Fibroblast of skin of back (primary cell): ENCODE measurements at regions not wholly inside any gene's neighbourhood (a gene's known extent, or its start where the extent isn't known, plus 50 kb on each side); places are given as distances from the start of the nearest gene placed in this dataset.

Experiments
- DNase-seq: peaks from one replicate; pipeline ENCODE4 v3.0.0-alpha.2; 2013

DNA sequence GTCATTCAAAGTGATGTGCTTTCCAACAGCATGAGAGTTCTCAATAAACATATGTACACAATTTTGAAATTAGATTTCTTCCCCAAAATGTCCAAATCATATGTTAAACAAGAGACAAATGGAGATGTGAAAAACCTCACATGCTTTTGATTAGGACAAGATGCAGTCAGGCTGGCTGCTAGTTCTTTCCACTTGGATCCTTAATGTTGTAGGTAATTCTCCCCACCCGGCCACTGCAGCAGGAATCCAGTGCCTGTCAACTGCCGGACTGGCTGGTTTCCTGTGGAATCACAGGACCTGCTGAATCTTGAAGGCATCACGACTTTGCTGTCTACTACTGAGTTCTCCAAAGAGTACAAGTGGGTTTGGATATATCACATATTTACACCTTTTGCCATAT, 138.6 kb upstream of the AKR1E2 start:
- no peak for DNase-seq

DNA sequence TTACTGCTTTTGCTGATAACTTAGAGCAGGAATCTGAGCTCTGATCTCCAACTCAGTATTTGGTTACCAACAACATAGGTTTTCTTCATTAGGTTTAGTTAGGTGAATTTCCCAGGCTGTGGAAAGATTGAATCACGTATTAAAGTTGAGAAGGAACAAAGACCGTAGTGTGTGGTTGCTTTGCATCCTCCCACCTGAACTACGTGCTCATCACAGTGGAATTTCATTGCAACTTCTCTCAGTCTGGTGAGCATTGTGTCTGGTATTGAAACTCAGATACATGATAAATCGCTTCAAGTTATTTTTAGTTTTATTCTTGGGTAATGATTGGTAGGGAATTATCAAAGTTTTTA, 139.4 kb upstream of the AKR1E2 start:
- peak; percentile 51 for DNase-seq

DNA sequence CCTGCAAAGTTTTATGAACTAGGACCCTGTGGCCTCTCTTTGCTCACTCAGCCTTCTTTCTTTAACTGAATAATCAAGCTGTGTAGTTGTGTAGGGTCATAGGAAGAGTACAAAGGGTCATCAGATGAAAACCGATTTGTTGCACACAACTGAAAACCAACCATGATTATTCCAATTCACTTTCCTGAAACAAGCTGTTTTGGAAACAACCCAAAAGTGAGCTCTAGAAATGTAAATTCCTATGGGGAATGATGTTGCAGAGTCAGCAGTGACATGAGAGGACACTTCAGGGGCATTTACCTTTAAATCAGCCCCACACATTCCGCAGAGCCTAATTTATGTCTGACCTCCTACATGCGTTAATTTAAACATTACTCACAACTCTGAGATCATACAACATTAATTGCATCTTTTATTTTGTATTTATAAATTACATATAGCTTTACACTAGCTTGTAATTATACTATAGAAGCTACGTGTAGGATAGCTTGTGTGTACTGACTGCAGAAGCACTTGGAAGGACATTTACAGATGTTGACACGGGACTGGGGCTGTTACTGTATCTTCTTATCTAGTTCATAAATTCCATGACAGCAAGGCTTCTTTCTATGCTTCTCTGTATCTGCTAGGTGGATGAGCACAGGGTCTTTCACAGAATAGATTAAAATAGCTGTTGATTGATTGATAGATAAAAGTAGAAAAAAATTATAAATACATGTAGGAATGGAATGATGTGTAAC, 139.9 kb upstream of the AKR1E2 start:
- no peak for DNase-seq

DNA sequence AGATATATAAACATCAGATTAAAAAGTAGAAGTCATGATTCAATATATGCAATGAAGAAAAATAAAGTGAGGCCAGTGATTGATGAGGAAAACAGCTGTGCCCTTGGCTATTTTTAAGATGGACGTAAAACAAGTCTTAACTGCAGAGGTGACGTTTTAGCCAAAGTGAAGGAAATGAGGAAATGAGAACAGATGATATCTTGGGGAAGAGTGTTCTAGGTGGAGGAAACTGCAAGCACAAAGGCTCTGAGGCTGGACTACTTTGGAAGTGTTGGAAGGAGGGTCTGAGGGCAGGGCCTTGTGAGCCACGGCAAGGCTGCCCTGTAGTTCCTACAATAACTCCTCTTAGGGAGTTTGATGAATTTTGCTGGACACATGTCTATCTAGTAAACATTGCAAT, 140.5 kb upstream of the AKR1E2 start:
- DNase-seq = no peak

DNA sequence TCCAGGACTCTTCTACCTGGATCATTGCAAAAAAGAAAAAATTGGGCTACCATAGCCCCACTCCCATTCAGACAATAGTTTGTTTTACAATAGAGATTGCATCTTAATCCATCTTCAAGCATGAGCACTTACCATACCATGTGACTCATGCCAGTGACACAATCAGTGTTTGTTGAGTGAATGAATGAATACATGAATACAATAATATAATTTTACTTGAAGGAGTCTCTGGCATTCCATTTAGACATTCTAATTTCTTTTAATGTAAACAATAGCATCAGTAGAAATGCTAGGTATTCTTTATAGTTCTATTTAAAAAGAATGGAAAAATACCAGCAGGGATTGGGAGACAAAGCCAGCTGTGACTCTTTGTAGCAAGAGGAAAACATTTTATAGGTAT, 141.6 kb upstream of the AKR1E2 start:
- DNase-seq = peak; percentile 62

DNA sequence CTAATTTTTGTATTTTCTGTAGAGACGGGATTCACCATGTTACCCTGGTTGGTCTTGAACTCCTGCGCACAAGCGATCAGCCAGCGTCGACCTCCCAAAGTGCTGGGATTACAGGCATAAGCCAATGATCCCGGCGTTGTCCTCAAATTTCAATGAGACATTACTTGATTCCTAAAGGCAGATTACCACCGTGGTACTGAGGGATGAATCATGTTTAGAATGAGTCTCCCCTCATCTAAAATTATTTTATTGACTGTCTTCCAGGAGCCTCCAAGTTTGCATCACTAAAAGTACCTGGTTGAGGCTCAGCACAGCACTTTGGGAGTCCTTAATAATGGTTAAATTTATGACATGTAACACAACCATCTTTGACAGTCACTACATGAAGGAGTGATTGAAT, 142.2 kb upstream of the AKR1E2 start:
- DNase-seq = no peak

DNA sequence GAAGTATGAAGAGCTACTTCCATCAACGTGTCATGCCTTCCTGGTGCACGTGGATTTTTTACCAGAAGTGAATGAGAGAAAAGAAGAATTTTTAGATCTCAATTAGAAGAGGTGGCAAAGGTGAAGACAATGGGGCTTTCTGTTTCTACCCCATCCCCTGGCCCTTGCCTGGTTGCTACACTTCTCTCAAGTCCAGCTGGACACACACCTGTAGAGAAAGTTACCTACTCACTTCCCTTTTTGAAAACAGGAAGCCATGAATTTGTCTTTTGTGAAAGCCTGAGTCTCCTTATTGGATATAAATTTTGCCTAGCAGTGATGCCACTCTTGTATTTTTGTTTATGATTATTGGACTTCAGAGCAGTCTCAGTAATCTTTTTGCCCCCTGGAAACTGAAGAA, 142.9 kb upstream of the AKR1E2 start:
- no peak for DNase-seq

DNA sequence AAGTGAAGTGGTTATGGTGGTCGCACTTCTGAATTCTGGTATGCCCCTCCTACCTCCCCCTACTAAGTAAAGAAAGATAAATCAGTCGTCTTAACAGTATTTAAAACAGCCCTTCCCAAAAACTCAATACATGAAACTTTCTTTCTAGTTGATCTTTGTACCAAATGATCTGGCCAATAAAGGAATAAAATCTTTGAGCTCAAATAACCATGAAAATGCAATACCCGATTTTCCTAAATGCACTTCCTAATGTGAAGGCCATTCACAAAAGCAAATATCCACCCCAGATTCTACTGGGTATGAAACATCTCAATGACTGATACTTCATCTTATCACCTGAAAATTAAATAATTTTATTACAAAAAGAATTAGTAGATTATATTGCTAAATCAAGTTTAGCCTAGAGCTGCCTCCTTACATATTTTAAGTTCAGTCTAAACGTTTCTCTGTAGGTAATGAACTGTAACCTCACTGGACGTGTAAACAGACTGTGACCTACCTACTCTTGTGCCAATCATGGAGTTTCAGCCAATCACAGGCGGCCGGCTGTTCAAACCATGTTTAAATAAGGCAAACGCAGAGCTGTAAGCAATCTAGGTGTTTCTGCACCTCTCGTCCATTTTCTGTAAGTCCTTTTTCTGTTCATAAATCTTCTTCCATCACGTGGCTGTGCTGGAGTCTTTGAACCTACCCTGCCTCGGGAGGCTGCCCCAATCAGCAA, 146.9 kb upstream of the AKR1E2 start:
- DNase-seq = no peak

DNA sequence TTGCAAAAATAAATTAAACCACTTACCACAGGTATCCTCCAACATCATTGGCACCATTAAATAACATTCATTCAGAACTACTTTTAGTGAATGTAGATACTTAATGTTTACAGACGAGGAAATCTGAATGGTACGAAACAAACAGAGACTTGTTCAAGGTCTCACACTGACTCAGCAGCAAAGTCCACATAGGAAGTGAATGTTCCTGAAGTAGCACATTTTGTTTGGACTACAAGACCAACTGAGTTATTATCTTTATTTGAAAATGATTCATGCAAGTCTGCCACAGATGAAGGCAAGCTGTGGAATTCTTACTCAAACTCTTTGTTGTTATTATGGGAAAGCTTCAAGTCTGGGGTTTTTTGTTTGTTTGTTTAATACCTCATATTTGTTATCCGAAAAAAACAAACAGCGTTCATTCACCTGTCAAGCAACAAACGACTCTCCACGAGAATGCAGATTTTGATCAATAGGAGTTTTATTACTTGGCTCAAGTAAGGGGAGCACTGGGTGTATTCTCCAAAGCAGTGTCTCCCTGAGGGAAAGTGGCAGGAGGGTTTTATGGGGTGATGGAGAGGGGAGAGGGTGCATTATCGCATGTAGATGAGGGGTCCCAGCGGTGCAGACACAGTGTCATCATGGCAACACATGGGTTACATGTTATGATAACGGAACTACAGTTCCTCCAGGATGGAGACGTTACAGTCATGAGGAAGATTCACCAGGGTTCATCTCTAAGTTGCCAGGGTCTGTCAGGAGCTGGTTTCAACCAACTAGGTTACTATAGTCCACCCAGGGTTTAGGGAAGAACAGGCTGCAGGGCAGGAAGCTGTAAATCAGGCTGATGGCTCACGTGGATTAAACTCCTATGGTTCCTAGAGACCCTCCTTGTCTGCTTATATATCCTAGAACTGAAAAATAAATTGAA, 147.7 kb upstream of the AKR1E2 start:
- peak; percentile 85 for DNase-seq

DNA sequence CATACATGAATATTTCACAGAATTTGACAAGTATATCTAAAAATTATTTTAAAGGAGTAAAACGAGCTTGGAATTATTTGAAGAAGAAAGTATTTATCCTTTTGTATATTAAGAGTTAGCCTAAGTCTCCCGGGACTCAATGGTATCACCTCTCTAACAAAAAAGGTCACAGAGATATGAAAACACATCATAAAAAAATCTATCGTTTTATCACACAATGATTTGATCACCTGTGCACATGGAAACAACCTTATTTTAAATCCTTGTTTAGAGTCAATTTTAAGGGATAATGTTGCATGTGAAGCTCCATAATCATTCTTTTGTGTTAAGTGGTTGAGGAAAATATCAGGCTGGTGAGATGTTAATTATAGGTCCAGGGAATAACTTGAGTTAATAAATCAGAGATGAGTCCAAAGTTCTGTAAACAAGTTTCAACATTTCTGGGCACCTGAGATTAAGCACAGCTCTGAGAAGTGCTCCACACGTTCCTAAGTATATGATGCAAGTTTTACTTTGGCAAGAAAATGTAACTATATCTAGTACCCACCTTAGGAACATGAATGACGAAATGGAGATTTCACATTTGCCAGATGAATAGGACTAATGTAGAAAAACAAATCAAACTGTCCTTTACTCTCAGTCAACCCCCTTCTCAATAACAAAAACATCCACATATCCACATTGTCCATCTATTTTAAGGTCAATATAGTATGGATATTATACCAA, 148.5 kb upstream of the AKR1E2 start:
- no peak for DNase-seq

DNA sequence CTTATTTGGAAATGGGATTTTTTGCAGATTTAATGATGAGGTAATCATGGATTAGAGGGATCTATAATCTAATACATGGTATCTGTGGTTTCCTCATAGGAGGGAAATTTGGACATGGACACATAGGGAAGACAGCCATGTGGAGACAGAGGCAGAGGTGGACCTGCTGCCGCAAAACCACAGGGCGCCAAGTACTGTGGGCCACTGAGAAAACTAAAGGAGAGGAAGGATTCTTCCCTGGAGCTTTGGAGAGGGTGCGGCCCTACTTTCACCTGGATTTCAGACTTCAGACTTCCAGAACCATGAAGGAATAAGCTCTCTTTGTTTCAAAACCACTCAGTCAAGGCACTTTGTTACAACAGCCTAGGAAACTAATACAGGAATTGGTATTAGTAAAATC, 149.4 kb upstream of the AKR1E2 start:
- no peak for DNase-seq

DNA sequence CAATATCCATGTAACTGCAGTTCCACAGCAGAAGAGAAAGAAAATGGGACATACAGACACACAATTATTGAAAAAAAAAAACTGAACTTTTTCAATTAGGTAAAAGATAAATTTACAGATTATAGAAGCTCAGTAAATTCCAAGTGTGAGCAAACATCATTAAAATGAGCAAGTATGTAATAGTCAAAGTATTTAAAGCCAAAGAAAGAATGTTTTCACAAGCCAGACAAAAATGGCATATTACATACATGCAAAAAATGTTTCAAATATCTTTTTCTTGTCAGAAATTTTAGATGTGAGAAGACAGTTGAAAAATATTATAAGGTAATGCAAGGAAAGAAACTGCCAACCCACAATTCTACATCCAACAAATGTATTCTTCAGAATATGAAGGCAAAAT, 150.2 kb upstream of the AKR1E2 start:
- DNase-seq = peak; percentile 50

DNA sequence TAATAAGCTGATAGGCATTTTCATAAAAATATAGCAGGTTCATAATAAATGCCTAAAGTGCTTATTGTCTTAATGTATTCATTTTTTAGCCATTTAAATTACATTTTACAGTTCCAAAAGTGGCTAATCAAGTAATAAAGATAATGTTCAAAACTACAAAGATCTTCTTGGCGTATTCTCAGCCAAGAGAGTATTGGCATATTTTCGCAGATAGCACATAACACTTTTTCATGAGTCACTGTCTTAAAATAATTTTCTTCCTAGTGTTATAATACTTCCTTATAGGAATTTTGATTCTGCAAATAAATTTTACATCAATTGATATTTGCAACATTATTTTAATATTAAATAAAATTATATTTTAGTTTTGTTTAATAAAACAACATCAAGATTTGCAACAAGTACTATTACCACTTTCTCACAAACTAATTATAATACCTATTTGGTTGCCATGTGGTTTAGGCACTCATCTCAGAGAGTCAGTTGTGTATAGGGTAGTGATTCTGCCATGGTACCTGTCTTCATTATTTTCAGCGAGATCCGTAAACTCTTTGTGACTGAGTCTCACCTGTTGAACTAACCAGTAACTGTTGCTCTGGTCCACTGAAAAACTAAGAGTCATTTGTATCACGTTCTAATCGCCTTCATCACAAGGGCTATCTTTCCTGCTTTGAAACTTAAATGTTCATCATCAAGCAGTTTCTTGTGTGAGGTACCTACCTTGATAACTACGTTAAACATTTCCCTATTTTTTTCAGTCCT, 152.5 kb upstream of the AKR1E2 start:
- DNase-seq = no peak

DNA sequence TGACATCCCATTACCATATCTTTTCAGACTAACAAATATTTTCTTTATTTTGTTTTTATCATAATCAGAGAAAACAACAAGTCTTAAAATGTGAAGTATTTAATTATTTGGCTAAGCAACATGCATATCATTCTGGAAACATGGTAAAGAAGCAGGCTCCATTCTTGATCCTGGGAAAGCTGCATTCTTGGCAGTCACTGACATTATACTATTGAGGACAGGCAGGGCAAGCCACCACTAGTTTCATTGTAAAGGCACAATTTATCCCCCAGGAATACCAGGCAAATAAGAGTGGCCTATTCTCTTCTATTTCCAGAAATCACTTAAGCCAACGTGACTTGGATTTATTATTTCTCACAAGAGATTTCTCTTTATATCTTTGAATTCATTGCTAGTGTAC, 153.8 kb upstream of the AKR1E2 start:
- no peak for DNase-seq

DNA sequence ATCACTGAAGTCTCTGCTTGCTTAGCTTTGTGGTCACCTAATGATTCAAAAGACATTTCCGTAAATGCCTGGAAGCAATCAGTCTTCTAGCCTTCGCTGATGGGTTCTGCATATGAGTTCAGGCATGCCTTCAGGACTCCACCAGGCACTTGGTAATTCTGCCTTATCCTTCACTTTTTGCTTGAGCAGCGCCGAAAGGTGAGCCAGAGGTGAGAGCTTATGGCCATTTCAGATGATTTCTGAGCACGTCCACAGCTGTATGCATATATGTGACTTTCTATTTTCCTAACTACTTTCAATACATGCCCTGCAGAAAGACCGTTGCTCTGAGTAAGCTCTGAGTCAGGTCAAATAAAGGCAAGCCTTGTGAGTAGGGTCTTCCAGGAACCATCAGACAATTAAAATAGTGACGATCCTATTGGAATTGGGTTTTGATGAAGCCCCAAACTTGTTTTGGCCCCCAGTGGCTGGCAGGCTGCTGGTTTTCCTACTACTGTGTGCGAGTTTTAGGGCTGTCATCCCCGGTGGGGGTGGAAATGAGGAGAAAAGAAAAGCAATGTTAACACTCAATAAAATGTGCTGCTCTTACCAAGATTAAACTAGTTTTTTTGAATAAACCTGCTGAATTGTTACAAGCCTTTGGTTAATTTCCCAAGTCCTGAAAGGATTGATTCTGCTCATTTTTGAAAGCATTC, 154.4 kb upstream of the AKR1E2 start:
- peak; percentile 60 for DNase-seq

DNA sequence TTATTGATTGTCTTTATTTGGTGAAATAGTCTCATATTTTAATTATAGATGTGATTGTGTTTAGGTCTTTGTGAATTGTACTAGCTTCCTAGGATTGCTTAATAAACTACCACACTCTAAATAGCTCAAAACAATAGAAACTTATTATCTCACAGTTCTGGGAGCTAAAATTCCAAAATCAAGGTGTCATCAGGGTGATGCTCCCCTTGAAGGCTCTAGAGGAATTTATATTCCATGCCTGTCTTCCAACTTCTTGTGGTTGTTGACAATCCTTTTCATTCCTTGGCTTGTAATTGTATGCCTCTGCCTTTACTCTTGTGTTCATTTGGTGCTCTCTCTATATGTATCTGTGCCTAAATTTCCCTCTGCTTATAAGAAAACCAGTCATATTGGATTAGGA, 155.3 kb upstream of the AKR1E2 start:
- peak; percentile 75 for DNase-seq

DNA sequence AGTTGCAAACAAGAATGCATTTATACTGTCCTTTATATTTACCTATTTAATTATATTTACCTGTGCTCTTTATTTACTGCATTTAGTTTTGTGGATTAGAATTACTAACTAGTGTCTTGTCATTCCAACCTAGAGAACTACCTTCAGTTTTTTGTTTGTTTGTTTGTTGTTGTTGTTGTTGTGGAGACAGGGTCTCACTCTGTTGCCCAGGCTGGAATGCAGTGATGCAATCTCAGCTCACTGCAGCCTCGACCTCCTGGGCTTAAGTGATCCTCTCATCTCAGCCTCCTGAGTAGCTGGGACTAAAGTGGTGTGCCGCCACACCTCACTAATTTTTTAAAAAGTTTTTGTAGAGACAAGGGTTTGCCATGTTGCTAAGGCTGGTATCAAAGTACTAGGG, 156.4 kb upstream of the AKR1E2 start:
- no peak for DNase-seq

DNA sequence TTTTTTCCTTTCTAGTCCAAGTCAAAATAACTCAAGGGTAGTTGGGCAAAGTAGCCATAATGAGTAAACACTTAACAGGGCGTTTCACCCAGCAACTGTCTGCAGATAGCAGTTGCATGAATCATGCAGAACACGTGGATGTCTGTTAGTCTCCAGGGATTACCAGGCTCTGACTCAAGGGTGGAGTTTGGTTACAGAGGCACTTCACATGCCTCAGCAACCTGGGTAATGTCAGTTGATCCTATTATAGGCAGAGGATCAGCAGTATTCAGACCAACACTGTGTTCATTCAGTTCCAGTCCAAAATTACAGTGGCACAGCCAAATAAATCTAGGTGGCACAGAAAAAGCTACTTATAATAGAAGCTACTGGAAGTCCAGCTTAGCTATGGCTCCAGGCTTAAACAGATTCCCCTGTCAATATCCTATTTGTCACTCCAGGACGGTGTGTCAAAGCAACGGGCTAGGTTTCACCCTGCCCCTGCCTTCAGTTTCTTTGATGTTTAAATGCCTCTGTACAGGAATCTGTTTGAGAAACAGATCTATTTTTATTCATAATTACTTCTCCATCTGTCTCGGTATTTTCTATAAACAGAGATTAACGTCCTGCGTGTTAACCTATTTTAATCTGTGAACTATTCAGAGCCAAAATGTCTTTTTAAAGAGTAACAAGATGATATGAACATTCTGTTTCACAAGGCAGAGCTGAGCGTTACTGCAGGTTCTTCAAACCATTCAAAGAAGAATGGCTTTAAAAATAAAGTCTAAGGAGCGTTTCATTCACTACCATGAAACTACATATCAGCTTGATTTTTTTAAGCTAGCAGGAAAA, 162.6 kb upstream of the AKR1E2 start:
- DNase-seq = peak; percentile 99

DNA sequence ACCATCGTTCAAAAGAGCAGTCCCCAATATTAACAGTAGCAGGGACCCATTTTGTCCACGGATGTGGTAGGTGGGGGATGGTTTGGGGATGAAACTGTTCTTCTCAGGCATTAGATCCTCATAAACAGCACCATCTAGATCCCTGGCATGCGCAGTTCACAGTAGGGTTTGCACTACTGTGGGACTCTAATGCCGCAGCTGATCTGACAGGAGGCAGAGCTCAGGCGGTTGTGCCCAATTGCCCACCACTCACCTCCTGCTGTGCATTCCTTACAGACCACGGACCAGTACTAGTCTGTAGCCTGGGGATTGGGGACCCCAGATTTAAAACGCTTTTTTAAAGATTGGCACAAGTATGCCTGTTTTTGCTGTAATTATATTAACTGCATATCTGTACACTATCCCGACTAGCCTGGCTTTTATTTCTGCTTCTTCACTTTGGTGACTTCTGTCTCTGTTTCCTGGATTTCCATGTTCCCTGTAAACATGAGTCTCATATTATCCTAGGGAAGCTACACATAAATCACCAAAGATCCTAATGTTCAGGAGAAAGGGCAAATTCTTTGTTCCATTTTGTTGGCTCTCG, 163.3 kb upstream of the AKR1E2 start:
- DNase-seq = no peak
